ENCODE measurements at regions not wholly inside any gene's neighbourhood (a gene's known extent, or its start where the extent isn't known, plus 50 kb on each side); places are given as distances from the start of the nearest gene placed in this dataset.

GRCh38 chr14:105945896-105946295 lies 419.5 kb downstream of the TMEM121 start:
- TF ChIP-seq CTCF (IDR thresholded peaks at IDR 0.05), result no peak
- TF ChIP-seq POLR2A (IDR thresholded peaks at IDR 0.05), result no peak
